LNCaP clone FGC (cell line): ENCODE measurements at regions not wholly inside any gene's neighbourhood (a gene's known extent, or its start where the extent isn't known, plus 50 kb on each side); places are given as distances from the start of the nearest gene placed in this dataset.

Source experiments
- DNase-seq: peaks from one replicate; pipeline ENCODE4 v3.0.0-alpha.2; 2011; ENCODE audit warnings: low read depth
- H3K4me3 ChIP-seq: 2 replicates; pipeline ENCODE4 v1.5.1; 2011; ENCODE audit warnings: mild to moderate bottlenecking, low read depth, low read length, control low read depth
- TF ChIP-seq, protein P1 (sequence below): IDR thresholded peaks from 2 replicates; pipeline ENCODE4 v1.5.1; 2012; ENCODE audit warnings: mild to moderate bottlenecking; ENCODE audit not compliant: control insufficient read depth, insufficient read depth; ENCODE audit errors: extremely low read depth

DNA sequence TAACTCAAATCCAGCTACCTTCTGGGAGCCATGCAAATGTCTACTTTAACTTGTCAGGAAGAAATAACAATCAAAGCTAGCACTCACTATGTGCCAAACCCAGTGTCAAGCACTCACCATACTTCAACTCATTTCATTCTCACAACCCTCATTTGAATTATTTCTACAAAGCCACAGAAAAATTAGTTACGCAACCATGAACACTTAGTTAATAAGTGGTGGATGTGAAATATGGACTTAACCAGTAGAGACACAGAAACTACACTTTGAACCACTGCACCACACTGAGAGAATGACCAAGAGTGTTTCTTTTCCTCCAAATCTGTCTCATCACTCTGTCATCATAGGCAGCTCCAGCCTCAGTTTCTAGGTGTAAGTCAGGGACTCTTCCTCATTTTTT, 91.0 kb upstream of the MBNL1 start:
- H3K4me3 ChIP-seq = no peak overlapping the region
- DNase-seq = no peak
- TF ChIP-seq, protein P1, sequence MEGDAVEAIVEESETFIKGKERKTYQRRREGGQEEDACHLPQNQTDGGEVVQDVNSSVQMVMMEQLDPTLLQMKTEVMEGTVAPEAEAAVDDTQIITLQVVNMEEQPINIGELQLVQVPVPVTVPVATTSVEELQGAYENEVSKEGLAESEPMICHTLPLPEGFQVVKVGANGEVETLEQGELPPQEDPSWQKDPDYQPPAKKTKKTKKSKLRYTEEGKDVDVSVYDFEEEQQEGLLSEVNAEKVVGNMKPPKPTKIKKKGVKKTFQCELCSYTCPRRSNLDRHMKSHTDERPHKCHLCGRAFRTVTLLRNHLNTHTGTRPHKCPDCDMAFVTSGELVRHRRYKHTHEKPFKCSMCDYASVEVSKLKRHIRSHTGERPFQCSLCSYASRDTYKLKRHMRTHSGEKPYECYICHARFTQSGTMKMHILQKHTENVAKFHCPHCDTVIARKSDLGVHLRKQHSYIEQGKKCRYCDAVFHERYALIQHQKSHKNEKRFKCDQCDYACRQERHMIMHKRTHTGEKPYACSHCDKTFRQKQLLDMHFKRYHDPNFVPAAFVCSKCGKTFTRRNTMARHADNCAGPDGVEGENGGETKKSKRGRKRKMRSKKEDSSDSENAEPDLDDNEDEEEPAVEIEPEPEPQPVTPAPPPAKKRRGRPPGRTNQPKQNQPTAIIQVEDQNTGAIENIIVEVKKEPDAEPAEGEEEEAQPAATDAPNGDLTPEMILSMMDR = no peak

DNA sequence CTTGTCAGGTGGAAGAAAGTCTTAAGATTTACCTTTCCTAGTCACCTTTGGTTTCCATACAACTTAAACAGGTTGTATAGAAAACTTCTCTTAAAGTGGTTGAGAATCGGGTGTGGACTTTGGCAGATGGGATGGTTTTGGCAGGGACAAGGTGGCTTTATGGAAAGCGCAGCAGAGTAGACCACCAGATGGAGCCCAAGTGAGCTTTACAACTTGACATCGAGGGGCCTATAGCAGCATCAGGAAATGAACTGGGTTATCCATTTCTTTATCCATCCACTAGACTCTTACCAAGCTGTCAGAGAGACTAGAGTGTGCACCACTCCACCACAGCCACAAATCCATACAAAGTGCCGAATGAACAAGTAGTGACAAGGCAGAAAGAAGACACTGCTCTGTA, 85.3 kb upstream of the MBNL1 start:
- TF ChIP-seq, protein P1 = peak; percentile 13; the same call in 1 of the 2 replicates

DNA sequence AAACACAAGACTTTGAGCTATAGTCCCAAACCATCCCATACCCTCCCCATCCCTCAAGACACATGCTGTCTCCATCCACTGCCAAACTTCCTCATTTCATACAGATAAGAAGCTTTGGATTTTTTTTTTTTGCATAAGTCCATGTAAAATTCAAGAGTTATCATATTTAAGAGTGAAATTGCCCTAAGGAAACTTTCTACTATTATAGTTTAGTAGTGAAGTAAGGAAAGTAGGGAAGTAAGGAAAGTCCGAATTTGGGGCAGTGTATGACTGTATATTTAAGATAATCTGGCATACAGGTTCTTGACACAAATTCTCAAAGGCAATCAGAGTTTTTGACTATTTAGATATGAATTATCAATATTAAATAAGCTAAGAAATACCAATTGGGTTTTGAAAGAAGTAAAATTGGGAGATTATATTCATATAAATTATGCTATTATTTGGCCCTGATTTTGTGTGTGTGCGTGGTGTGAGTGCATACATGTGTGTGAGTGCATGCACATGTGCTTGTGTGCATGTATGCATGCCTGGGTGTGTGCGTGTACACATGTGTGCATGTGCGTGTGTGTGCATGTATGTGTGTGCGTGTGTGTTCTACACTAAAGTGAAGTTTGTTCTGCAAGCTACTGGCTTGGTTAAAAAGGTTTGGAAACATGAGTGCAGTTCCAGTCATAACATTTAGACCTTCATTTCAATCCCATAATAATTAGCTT, 83.6 kb upstream of the MBNL1 start:
- no peak overlapping the region for H3K4me3 ChIP-seq
- TF ChIP-seq, protein P1 = no peak
- DNase-seq = no peak

More for the DNA sequence above, 85.3 kb upstream of the MBNL1 start:
- DNase-seq = no peak
- H3K4me3 ChIP-seq = no peak overlapping the region

DNA sequence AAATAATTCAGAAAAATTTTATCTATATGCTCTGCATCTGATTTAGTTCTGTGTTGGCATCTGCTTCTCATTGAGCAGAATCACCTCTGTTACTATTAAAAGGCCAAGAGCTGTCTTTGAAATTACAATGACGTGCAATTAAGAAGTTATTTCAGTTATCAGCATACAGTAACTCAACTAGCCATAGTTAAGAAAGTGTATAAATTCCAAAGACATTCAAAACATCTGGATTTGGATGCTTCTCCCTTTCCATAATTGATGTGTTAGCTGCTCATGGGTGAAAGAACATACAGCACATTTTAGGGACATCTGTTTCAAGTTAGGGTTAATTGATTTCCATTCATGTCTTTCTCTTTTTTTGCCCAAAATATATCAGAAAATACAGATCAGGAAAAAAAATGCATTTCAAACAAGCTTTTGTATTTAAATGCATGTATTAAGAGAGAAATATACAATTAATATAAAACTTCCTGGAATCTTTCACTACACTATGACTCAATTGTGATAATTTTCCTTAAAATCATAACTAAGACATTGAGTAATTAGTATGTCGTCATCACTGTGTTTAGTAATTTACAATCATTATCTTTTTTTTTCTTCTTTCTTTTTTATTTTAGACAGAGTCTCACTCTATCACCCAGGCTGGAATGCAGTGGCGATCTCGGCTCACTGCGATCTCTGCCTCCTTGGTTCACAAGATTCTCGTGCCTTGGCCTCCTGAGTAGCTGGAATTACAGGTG, 82.7 kb upstream of the MBNL1 start:
- TF ChIP-seq, protein P1 = no peak

GRCh38 chr3:152190636-152191183, 78.0 kb upstream of the MBNL1 start:
- no peak overlapping the region for H3K4me3 ChIP-seq
- TF ChIP-seq, protein P1 = no peak
- DNase-seq = no peak

More for the DNA sequence above, 82.7 kb upstream of the MBNL1 start:
- H3K4me3 ChIP-seq = no peak overlapping the region
- no peak for DNase-seq

GRCh38 chr3:152192050-152192449, 76.7 kb upstream of the MBNL1 start:
- TF ChIP-seq, protein P1 = no peak
- no peak for DNase-seq
- no peak overlapping the region for H3K4me3 ChIP-seq
